ENCODE measurements at regions not wholly inside any gene's neighbourhood (a gene's known extent, or its start where the extent isn't known, plus 50 kb on each side); places are given as distances from the start of the nearest gene placed in this dataset.

- H3K4me1 ChIP-seq (ENCODE audit: control insufficient read depth, low read length), result no peaks in the 10 kb centered on the region
- H3K36me3 ChIP-seq (ENCODE audit: control insufficient read depth, low read length), result no peaks in the 10 kb centered on the region
- no peaks in the 10 kb centered on the region for H3K79me2 ChIP-seq (ENCODE audit: control insufficient read depth, low read length)
- no peak overlapping the region for H3K27ac ChIP-seq (ENCODE audit: low read depth, low read length)
- TF ChIP-seq CTCF (IDR thresholded peaks at IDR 0.05; ENCODE audit: low read depth, low read length, poor library complexity, severe bottlenecking) (no peak), EZH2phosphoT487 (IDR thresholded peaks at IDR 0.05; ENCODE audit: borderline replicate concordance, low read length) (no peak)
- no peak overlapping the region for H3K4me2 ChIP-seq (ENCODE audit: low read length)
- no peaks in the 10 kb centered on the region for H3F3A ChIP-seq (ENCODE audit: control insufficient read depth, insufficient read depth)
- H3K4me3 ChIP-seq (ENCODE audit: low read length), result no peak overlapping the region
- H4K20me1 ChIP-seq (ENCODE audit: control insufficient read depth, insufficient read depth, low read depth, low read length), result no peaks in the 10 kb centered on the region
- no peaks in the 10 kb centered on the region for H3K27me3 ChIP-seq (ENCODE audit: control insufficient read depth, low read length)
- no peaks in the 10 kb centered on the region for H3K9me2 ChIP-seq (replicated peaks; ENCODE audit: control insufficient read depth, low read length)
- peaks cover 7% of the 10 kb centered on the region; the same call in 1 of the 2 replicates for H3K9me3 ChIP-seq (ENCODE audit: control insufficient read depth, insufficient read depth, low read length)
Measured at GRCh38 chr4:14072506-14072905, 445.0 kb upstream of the BOD1L1 start.

GRCh38 chr4:14076776-14077175 is 449.3 kb upstream of the BOD1L1 start:
- no peak overlapping the region for H3K27ac ChIP-seq (ENCODE audit: low read depth, low read length)

GRCh38 chr4:14078326-14078725 is 450.8 kb upstream of the BOD1L1 start:
- H3K36me3 ChIP-seq (ENCODE audit: control insufficient read depth, low read length), result no peaks in the 10 kb centered on the region
- no peaks in the 10 kb centered on the region for H3K9me3 ChIP-seq (ENCODE audit: control insufficient read depth, insufficient read depth, low read length)
- H4K20me1 ChIP-seq (ENCODE audit: control insufficient read depth, insufficient read depth, low read depth, low read length), result no peaks in the 10 kb centered on the region
- H3K27ac ChIP-seq (ENCODE audit: low read depth, low read length), result no peak overlapping the region
- H3K9me2 ChIP-seq (replicated peaks; ENCODE audit: control insufficient read depth, low read length), result no peaks in the 10 kb centered on the region
- no peaks in the 10 kb centered on the region for H3K4me1 ChIP-seq (ENCODE audit: control insufficient read depth, low read length)
- H3K27me3 ChIP-seq (ENCODE audit: control insufficient read depth, low read length), result no peaks in the 10 kb centered on the region
- H3K4me2 ChIP-seq (ENCODE audit: low read length), result no peak overlapping the region
- no peaks in the 10 kb centered on the region for H3F3A ChIP-seq (ENCODE audit: control insufficient read depth, insufficient read depth)
- no peaks in the 10 kb centered on the region for H3K79me2 ChIP-seq (ENCODE audit: control insufficient read depth, low read length)
- H3K4me3 ChIP-seq (ENCODE audit: low read length), result no peak overlapping the region
- no peak for TF ChIP-seq CTCF (IDR thresholded peaks at IDR 0.05; ENCODE audit: low read depth, low read length, poor library complexity, severe bottlenecking)
- TF ChIP-seq EZH2phosphoT487 (IDR thresholded peaks at IDR 0.05; ENCODE audit: borderline replicate concordance, low read length), result no peak

More at GRCh38 chr4:14076776-14077175, 449.3 kb upstream of the BOD1L1 start:
- Histone ChIP-seq H3K4me1 (ENCODE audit: control insufficient read depth, low read length) (no peaks in the 10 kb centered on the region), H3K36me3 (ENCODE audit: control insufficient read depth, low read length) (no peaks in the 10 kb centered on the region), H3K9me3 (ENCODE audit: control insufficient read depth, insufficient read depth, low read length) (peaks cover 7% of the 10 kb centered on the region; the same call in 1 of the 2 replicates), H3F3A (ENCODE audit: control insufficient read depth, insufficient read depth) (no peaks in the 10 kb centered on the region), H4K20me1 (ENCODE audit: control insufficient read depth, insufficient read depth, low read depth, low read length) (no peaks in the 10 kb centered on the region), H3K79me2 (ENCODE audit: control insufficient read depth, low read length) (no peaks in the 10 kb centered on the region), H3K27me3 (ENCODE audit: control insufficient read depth, low read length) (no peaks in the 10 kb centered on the region), H3K4me3 (ENCODE audit: low read length) (no peak overlapping the region), H3K9me2 (replicated peaks; ENCODE audit: control insufficient read depth, low read length) (no peaks in the 10 kb centered on the region), H3K4me2 (ENCODE audit: low read length) (no peak overlapping the region)
- TF ChIP-seq CTCF (IDR thresholded peaks at IDR 0.05; ENCODE audit: low read depth, low read length, poor library complexity, severe bottlenecking) (no peak), EZH2phosphoT487 (IDR thresholded peaks at IDR 0.05; ENCODE audit: borderline replicate concordance, low read length) (no peak)

Measured in DOHH2 (cell line).